NCI-H2029 treated with DMSO at 0.1 percent for 48 hours (cell line): ENCODE measurements at regions not wholly inside any gene's neighbourhood (a gene's known extent, or its start where the extent isn't known, plus 50 kb on each side); places are given as distances from the start of the nearest gene placed in this dataset.
"Not testable (repeated sequence)": the region's sequence is repeated elsewhere in the genome, so short reads cannot be mapped to it uniquely, and the experiment has no call there.

ENCODE experiments used
- DNase-seq: peaks from one replicate; lab custom pipeline; 2025; lab: John Stamatoyannopoulos, UW

DNA sequence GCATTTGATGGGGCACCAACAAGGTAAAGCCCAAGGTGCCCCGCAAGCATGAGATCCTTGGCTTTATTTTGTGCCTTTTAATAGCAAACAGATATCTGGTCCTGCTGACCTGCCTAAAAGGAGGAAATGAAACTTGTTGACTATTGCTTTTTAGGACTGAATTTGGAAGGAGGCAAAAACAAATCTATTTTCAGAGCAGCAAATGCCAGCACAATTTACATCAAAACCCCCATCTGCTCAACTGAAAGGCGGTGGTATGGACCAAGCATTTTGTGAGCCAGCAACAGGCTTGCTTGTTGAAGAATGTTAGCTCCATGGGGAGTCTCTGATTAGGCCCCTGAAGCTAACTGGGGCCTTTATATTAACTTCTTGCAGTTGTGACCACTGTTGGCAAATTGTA is 192.6 kb upstream of the E2F8 start:
- DNase-seq = no peak

DNA sequence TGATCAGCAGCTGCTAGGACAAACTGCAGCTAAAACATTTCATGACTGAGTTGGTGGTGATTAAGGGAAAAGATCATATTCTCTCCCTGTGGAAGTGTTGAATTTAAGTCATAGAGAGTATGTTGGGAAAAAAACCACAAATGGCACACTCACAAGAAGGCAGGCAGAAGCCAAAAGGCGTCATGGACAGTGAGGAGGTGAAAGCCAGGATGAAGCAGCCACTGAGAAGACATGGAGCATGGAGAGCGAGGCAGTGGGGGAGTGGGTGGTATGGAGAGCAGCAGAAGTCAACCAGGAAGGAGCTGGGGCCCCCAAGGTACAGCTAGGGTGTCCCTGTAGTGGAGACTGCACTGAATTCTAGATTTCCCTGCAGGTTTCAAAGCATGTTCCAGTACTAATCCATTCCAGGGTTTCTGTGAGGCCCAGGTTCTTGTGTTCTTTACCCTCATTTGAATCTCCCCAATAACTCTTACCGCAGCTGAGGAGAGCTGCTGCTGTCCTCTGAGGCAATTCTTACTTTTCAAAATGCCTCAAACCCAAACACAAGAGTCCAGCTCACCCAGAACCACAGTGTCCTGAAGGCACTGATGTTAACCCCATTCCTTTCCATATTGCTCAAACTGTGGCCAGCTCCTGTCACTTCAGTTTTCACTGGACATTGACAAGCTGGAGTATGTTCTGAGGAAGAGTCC is 191.8 kb upstream of the E2F8 start:
- no peak for DNase-seq

DNA sequence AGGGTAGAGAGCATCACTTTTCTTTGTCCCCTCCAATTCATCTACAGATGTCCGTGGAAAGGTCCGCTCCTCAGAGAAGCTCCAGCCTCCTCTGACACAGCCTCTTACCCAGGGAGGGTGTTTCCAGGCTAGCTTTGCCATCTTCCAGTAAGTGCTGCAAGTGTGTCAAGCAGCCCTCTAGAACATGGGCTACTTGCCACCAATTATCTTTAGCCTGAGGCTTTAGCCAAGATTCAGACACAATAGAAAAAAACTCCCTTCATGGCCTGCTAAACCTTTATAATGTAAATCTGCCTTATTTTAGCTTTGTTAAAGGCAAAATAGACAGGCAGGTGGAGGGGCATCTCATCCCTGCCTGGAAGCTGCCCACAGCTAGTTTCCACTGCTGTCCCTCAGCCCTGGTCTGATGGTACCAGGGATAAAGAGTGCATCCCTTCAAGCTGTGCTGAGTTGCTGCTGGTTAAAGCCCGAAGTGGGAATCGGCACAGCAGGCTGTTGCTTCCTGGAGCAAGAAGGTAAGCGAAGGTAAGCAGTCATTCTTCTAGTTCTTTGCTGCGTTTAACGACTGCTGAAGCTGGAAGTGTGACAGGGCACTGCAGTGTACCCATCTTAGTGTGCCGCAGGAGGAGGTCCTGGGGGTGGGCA is 190.1 kb upstream of the E2F8 start:
- DNase-seq = no peak

DNA sequence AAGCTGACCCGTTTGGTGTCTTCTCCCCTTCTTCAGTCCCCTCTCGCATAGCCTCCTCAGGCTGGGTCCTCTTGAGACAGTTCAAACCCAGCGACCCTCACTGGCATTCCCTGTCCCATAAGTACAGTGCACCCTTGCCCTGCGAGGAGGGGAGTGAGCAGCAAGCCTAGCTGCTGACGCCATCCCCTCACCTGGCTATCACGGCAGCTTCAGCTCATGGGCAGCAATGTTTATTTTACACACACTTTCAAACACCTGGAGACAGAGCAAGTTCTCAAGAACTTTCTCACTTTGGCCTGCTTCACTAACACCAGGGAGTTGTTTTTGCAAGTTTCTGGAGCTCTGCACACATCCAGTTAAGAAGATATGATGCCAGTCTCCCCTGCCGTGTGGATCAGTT is 189.6 kb upstream of the E2F8 start:
- DNase-seq = no peak

DNA sequence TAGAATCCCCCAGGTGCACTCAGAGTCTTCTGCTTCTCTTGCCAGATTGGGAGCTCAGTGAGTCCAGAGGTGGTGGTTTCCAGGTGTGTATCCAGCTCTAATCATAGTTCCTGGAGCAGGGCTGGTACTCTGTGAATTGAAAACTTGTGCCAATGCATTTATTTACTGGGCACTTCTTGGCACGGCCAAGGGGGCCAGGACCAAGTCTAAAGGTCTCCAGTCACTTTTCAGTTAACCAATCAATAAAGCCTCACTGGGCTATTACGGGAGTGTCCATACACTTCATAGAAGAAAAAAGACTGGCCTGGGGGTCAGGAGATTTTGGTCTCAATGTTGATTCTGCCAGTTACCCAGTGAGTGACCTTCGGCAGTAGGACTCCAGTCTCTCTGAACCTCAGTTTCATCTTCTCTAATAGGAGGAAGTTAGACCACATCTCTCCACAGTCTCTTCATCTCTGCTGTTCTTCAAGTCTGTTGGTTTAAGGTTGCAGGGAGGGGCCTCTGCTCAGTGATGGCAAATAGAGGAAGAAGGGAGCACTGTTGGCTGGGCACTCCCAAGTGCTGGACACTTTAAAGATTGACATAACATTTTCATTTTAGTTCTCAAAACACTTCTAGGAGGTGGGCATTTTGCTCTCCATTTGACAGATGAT is 188.5 kb upstream of the E2F8 start:
- no peak for DNase-seq

DNA sequence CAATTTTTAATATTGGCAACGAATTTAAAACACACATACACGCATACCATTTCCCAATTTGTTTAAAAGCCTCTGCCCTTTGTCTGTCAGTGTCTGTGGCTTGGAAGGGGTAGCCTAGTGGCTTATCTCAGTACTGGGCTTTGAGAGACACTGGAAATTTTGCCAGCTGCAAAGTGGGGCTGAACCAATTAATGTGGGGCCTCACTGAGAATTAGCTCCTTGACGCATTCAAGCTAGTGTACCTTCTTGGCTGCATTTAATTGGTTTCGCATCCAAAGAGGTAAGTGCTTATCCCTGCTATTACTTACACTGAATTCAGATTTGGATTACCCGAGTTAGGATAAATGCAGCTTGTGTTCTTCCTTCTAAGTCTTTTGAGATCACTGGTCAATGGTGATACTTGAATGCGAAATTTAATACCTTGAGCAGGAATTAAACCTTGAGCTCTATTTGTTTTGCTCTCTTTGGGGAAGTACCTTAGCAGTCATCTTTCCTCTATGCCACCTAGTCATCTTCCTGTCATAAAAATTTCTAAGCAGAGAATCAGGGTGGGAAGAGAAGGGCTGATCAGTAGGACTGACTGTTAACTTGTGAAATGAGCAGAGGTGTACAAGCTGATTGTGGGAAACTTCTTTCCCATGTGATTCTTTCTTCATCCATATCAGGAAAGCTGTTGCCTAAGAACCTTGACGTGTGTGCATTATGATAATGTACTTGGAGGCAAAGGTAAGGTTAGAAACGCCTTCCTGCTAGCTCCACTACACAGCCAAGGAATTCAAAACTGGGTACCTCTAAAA is 187.7 kb upstream of the E2F8 start:
- peak; percentile 70 for DNase-seq

DNA sequence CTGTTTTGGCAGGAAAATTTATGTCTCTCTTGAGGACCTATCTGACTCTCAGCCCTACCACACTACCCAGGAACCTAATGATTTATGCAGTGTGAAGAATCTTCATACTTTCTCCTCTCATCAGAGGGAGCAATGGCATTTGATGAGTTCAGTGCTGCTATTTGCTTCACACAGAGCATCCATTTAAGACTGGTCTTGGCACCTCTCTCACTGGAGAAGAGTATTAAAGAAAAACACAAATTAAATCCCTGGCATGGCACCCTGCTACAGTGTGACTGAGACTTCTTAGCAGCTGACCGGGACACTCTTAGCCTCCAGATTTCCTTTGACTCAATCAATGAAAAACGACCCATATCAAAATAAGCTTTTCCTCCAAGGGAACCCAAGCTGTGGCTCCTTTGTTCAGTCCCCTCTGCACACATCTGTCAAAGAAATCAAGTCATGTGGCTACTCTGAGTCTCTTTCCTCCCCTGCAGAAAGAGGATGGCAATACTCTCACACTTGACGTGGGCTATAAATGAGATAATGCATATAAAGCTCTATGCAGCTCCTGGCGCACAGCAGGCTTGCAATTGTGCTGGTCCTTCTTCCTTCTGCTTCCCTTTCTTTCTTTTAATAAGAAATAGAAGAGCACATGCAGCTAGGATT is 186.1 kb upstream of the E2F8 start:
- DNase-seq = no peak

DNA sequence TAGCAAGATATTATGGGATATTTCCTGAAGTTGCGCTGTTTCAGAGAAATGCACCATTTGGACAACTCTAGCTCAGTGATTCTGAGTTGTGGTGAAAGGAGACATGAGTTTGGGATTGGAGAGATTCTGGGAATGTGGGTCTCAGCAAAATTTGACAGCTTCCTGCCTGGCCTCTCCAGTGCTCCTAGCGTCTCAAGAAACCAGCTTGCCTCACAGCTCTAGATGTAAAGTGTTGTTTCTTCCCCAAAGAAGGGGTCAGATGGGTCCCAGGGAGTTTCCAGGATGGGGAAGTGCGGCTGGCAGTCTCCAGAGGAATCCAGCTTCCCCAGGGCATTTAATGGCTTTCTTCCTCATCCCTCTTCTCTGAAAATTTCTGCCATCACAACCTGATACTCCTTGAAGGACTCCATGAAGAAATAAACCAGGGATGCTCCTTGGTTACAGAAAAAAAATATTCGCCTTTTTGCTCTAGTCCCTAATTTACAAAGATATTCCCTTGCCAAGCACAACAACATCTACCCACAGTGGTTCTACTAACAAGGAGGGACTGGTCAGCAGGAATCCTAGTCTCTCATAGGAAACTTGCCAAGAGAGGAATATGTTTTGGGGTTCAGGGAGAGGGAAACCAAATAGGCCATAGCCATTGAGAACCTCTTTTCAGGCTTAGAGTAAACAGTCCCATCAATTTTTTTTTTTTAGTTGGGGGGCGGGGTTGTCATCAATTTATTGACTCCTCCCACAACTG is 185.4 kb upstream of the E2F8 start:
- no peak for DNase-seq

DNA sequence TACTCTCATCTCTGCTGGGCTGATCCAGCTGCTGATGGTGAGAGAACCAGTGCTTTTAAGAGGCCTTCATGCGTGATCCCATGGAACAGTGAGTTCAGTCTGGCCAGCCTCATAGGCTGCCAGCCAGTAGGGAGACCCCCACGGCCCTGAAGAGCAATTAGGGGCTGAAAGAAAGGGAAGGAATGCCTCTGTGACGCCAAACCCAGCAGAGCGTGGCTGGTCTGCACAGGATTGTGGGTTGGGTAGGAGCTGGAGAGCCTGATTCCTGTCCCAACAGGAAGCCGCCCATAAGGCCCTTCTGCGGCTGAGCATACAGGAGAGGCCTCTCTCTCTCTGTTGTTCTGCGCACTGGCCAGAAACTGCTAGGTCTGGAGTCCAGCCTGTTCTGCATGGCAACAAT is 181.5 kb upstream of the E2F8 start:
- no peak for DNase-seq

DNA sequence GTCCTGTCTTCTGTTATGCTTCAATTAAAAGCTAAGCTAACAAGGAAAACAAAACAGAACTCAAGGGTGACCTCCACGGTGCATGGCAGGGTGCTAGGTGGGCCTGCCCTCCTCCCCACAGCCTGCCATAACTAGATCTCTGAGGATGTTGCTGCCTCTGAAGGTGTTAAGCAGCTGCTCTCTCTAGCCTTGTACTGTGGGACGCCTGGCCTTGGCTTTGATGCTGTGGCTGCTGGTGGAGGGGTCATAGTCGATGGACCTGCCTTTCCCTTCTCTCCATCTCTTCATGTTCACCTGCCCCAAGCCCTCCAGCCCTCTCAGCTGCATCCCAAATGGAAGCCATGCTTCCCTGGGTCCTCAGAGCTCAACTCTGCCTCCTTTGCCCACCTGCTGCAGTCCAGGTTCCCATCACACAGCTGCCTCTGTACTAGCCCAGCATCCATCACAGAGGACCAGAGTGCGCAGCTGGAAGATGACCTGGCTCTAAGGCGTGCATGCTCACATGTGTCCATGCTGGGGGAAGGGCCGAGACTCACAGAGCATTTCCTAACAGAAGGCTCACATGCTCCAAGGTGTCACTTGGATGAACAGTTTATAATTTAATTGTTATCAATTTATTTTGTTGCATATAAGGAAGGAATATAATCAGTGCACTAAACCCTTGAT is 180.3 kb upstream of the E2F8 start:
- no peak for DNase-seq

DNA sequence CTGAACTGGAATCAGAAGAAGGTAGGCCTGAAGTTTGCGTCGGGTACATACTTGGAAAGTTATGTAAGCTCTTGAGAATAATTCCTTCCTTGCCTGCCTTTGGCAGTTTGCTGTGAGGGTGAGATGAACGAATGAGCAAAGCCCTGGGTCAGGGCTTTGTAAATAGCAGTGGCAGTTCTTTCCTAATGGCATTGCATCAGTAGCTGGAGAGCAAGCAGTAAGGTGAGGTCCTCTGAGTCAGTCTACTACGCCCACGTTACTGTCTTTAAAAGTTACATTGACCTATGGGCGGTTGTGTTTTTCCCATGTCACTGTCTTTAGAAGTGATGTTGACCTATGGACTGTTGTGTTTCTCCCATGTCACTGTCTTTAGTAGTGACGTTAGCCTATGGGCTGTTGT is 179.1 kb upstream of the E2F8 start:
- no peak for DNase-seq

DNA sequence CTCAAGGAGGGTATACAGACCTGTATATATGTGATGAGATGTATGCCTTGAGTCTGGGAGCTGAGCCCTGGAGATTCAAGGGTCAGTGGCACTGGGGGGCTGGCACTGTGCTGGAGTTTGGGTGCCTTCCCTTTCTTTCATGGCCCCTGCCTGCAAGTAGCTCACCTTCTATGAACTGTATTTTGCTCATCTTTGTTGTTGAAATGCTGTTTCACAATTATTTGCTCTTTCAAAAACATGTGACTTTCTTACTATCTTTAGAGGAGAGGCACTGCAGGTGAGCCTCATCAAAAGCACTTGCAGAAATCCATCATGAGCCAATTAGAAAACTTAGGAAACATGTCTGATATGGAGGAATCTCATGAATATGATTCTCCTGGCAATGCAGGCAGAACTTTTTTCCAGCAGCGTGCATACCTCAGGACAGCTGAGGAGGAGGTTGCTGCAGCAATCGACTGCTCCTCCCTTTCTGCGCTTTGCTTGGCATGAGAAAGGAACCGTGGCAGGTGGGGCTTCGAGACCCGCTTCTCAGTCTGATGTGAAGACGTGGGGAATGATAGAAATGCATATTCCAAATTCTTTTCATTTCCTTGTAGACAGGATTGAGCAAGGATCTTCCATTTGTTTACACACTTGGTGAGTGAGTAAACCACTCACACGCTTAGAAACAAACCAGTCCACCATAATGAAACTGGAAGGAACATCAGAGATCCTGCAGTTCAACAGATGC is 178.4 kb upstream of the E2F8 start:
- no peak for DNase-seq

DNA sequence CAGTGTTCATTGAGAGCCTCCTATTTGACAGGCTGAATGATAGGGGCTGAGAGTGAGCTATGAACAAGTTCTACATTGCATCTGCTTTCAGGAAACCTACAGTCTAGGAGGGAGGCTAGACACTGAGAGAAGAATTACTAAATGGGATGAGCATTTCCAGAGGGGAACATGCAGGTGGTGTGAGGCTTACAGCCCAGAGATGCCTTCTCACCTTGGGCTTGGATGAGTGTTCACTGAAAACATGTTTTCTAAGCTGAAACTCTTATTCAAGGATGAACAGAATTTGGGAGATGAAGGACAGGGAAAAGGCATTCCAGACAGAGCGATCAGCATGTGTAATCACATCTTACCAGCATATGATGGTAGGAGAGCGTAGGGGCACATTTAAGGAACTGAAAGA is 177.5 kb upstream of the E2F8 start:
- no peak for DNase-seq

DNA sequence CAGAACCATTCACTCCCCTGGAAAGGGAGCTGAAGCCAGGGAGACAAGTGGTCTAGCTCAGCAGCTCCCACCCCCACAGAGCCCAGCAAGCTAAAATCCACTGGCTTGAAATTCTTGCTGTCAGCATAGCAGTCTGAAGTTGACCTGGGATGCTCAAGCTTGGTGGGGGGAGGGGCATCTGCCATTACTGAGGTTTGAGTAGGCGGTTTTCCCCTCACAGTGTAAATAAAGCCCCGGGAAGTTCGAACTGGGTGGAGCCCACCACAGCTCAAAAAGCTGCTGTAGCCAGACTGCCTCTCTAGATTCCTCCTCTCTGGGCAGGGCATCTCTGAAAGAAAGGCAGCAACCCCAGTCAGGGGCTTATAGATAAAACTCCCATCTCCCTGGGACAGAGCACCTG is 171.3 kb upstream of the E2F8 start:
- DNase-seq = not testable (repeated sequence)

DNA sequence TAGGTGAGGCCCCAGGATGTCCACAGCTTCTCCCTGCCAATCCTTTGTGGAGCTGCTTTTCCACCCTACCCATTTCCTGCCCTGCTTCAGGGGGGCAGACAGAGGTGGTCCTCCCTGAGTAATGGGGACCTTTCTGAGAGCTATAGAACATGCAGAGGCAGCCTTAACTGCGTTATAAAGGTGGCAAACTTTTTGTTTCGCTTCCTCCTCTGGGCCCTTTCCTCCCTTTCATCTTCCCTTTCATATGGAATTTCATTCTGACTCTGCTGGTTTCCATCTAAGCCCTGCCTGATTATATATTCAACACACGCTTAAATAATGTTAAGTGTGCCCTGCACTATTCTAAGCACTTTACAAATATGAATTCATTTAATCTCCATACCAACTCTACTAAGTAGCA is 169.3 kb upstream of the E2F8 start:
- no peak for DNase-seq

DNA sequence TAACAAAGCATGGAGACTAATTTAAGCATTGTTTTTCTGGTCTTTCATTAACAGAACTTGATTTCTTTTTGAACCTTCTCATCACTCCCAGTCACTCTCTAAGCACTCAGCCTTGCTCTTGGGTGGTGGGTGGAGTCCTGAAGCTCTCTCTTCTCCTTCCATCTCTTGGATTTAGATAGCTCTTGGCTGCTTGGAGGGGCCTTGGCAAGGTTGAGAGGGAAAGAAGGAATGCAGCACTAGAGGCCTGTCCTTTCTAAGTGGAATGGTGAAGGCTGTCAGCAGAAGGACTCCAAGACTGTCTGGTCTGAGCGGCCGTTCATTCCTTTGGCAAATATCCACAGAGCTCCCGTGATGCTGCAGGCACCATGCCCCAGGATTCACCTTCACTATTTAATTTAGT is 168.6 kb upstream of the E2F8 start:
- DNase-seq = no peak

DNA sequence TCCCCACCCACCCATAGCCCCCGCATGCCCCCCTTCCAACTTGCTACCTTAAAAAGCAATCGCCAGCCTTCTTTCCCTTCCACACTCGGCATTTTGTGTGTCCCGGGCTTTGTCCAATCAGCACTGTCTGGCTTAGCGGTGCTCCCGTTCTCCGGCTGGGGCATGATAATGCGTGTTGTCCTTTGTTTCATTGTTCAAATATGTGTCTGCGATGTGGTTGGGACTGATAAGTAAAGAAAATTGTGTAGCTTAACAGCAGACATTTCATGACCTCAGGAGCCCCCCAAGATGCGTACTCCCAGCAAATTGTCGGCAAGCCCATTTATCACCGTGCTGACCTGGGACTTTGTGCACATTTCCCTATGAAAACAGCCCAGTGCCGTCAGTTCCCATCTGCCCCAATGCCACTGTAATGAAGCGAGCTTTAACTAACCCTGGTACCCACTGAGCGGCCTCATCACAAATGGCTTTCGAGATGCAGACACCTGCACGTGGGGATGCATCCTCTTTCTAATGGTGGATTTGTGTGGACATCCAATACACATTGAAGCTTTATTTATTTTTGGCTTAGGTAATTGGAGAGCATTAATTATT is 167.0 kb upstream of the E2F8 start:
- DNase-seq = no peak

DNA sequence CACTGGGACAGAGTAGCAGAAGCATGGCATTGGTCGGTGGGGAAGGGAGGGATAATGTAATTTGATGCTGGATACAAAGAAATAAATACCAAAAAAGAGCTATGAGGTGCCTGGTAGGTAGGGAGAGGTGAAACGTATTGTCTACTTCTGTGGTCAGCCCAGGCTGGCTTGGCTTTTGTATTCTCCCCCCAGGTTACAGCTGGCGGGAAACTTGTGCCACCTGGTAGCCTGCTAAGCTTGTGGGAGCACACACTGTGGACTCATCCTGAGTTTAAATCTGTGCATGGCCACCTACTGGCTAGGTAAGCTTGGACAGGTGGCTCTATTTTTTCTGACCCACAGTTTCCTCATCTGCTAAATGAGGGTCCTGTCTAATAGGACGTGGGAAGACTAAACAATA is 165.2 kb upstream of the E2F8 start:
- DNase-seq = no peak

DNA sequence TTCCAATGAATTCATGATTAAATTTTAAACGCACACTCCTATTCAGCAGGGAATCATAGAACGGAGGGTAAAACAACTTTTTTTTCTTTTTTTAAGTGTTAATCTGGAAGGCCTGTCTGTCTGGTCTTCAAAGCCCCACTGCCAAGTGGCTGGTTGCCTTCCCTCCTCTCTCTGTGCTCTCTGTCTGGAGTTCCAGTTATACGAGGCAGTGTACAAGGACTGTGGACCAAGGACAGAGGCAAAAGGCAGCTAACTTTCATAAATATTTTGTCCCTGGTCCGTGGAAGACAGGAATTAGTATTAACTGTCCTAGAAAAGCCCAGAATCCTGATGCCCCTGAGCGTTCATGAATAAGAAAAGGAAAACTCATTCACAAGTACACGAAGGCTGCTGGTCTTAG is 164.0 kb upstream of the E2F8 start:
- DNase-seq = no peak
